ENCODE measurements at regions not wholly inside any gene's neighbourhood (a gene's known extent, or its start where the extent isn't known, plus 50 kb on each side); places are given as distances from the start of the nearest gene placed in this dataset.

GRCh38 chr16:80199614-80200013, 341.2 kb upstream of the DYNLRB2 start:
- peaks cover 0 to 9% (median 3%) of the 10 kb centered on the region in 4 donors for H3K4me1 ChIP-seq
- H3K9me3 ChIP-seq, result no peaks in the 10 kb centered on the region
- intact Hi-C loops (cut with DNase I; ENCODE audit: low total_unique reads), result no loop called here
- no peak overlapping the region for H3K27ac ChIP-seq
- H3K27me3 ChIP-seq, result no peaks in the 10 kb centered on the region
- DNase-seq, result no peak
- no peaks in the 10 kb centered on the region for H3K36me3 ChIP-seq
- H3K4me3 ChIP-seq, result no peak overlapping the region
- no peak for TF ChIP-seq CTCF (IDR thresholded peaks at IDR 0.05)

- Histone ChIP-seq H3K4me3 (no peak overlapping the region), H3K9me3 (no peaks in the 10 kb centered on the region), H3K27ac (no peak overlapping the region), H3K36me3 (no peaks in the 10 kb centered on the region), H3K4me1 (peaks cover 0 to 9% (median 3%) of the 10 kb centered on the region in 4 donors), H3K27me3 (no peaks in the 10 kb centered on the region)
- TF ChIP-seq CTCF (IDR thresholded peaks at IDR 0.05), result no peak
- intact Hi-C loops (cut with DNase I; ENCODE audit: low total_unique reads), result no loop called here
- no peak for DNase-seq
These were observed 342.2 kb upstream of the DYNLRB2 start for GRCh38 chr16:80198311-80199299.

- no peak overlapping the region for H3K27ac ChIP-seq
- peaks cover 0 to 9% (median 3%) of the 10 kb centered on the region in 4 donors for H3K4me1 ChIP-seq
- intact Hi-C loops (cut with DNase I; ENCODE audit: low total_unique reads), result no loop called here
- H3K4me3 ChIP-seq, result no peak overlapping the region
- DNase-seq, result no peak
- H3K36me3 ChIP-seq, result no peaks in the 10 kb centered on the region
- H3K9me3 ChIP-seq, result no peaks in the 10 kb centered on the region
- TF ChIP-seq CTCF (IDR thresholded peaks at IDR 0.05), result no peak
- no peaks in the 10 kb centered on the region for H3K27me3 ChIP-seq
These were observed 343.0 kb upstream of the DYNLRB2 start for GRCh38 chr16:80197741-80198201.

GRCh38 chr16:80191928-80192327, 348.9 kb upstream of the DYNLRB2 start:
- intact Hi-C loops (cut with DNase I; ENCODE audit: low total_unique reads), result no loop called here
- no peak overlapping the region for H3K4me3 ChIP-seq
- H3K4me1 ChIP-seq, result no peaks in the 10 kb centered on the region
- H3K27me3 ChIP-seq, result no peaks in the 10 kb centered on the region
- no peak for DNase-seq
- TF ChIP-seq CTCF (IDR thresholded peaks at IDR 0.05), result no peak
- H3K36me3 ChIP-seq, result no peaks in the 10 kb centered on the region
- H3K27ac ChIP-seq, result no peak overlapping the region
- H3K9me3 ChIP-seq, result no peaks in the 10 kb centered on the region

- H3K4me3 ChIP-seq, result no peak overlapping the region
- DNase-seq, result no peak
- H3K4me1 ChIP-seq, result no peaks in the 10 kb centered on the region
- no peaks in the 10 kb centered on the region for H3K9me3 ChIP-seq
- H3K36me3 ChIP-seq, result no peaks in the 10 kb centered on the region
- H3K27ac ChIP-seq, result no peak overlapping the region
- intact Hi-C loops (cut with DNase I; ENCODE audit: low total_unique reads), result no loop called here
- H3K27me3 ChIP-seq, result no peaks in the 10 kb centered on the region
- no peak for TF ChIP-seq CTCF (IDR thresholded peaks at IDR 0.05)
These were observed 351.2 kb upstream of the DYNLRB2 start for GRCh38 chr16:80189476-80190175.
